ENCODE measurements at regions not wholly inside any gene's neighbourhood (a gene's known extent, or its start where the extent isn't known, plus 50 kb on each side); places are given as distances from the start of the nearest gene placed in this dataset.

DNA sequence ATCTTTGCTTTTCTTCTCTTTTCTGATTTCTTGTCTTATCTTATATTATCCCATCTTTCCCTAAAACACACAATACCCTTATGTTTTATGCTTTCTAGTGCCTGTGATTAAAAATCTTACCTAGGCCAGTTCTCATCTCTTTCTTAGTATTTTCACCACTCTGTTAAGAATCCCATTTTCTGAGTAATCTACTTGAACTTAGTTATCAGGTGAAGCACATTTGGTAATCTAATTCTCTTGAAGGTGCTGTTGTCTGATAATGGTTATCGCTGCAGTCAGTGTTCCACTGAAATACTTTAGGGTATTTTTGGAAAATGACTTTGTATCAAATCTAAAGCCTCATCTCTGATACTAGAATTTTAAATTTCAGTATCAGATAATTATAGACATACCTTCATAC lies 192.5 kb upstream of the MAN1A1 start (continued):
- TF ChIP-seq, protein P1, sequence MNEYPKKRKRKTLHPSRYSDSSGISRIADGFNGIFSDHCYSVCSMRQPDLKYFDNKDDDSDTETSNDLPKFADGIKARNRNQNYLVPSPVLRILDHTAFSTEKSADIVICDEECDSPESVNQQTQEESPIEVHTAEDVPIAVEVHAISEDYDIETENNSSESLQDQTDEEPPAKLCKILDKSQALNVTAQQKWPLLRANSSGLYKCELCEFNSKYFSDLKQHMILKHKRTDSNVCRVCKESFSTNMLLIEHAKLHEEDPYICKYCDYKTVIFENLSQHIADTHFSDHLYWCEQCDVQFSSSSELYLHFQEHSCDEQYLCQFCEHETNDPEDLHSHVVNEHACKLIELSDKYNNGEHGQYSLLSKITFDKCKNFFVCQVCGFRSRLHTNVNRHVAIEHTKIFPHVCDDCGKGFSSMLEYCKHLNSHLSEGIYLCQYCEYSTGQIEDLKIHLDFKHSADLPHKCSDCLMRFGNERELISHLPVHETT (CRISPR knock-in tag; conservative IDR thresholded peaks at IDR 0.05 in 1 of 2, IDR thresholded peaks at IDR 0.05 in 1 of 2), result peak in 1 of 2 experiments; percentile 81; a peak in 2 of 4 replicates
- no peak for TF ChIP-seq MIER1 (IDR thresholded peaks at IDR 0.05; ENCODE audit: low read depth)
- no peak for TF ChIP-seq SIN3A (IDR thresholded peaks at IDR 0.05; ENCODE audit: borderline replicate concordance in 2 of 2, control insufficient read depth in 1 of 2, low read depth in 2 of 2, low read length in 2 of 2)
- TF ChIP-seq PML (IDR thresholded peaks at IDR 0.05; ENCODE audit: low read length), result peak; percentile 99

- DNase-seq (ENCODE audit: extremely low read depth in 1 of 4, low spot score in 3 of 4), result no peak
- TF ChIP-seq NFYB (IDR thresholded peaks at IDR 0.05; ENCODE audit: extremely low read depth, insufficient read length) (no peak), ELF2 (CRISPR knock-in tag; IDR thresholded peaks at IDR 0.05) (no peak), KLF10 (CRISPR knock-in tag; IDR thresholded peaks at IDR 0.05) (no peak), HDAC2 (IDR thresholded peaks at IDR 0.05) (peak; percentile 53; the same call in 1 of the 2 replicates), PTRF (tag; IDR thresholded peaks at IDR 0.05) (no peak), TAL1 (IDR thresholded peaks at IDR 0.05) (peak; percentile 30; the same call in 1 of the 2 replicates), HDAC1 (IDR thresholded peaks at IDR 0.05) (peak in 1 of 2 experiments; percentile 62; a peak in 1 of 4 replicates), SRSF9 (IDR thresholded peaks at IDR 0.05; ENCODE audit: borderline replicate concordance, low read depth, low read length) (no peak), HMBOX1 (IDR thresholded peaks at IDR 0.05) (peak; percentile 18; the same call in 1 of the 2 replicates), CBFA2T3 (IDR thresholded peaks at IDR 0.05) (peak; percentile 50), SMARCA4 (IDR thresholded peaks at IDR 0.05) (no peak), ZNF644 (tag; IDR thresholded peaks at IDR 0.05; ENCODE audit: low read depth) (no peak), ARID1B (IDR thresholded peaks at IDR 0.05) (peak; percentile 10; the same call in 1 of the 2 replicates), PHF21A (IDR thresholded peaks at IDR 0.05; ENCODE audit: borderline replicate concordance, low read depth) (peak; percentile 91; the same call in 1 of the 2 replicates)
- TF ChIP-seq, protein P2, sequence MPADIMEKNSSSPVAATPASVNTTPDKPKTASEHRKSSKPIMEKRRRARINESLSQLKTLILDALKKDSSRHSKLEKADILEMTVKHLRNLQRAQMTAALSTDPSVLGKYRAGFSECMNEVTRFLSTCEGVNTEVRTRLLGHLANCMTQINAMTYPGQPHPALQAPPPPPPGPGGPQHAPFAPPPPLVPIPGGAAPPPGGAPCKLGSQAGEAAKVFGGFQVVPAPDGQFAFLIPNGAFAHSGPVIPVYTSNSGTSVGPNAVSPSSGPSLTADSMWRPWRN (IDR thresholded peaks at IDR 0.05; ENCODE audit: low read depth), result peak; percentile 40; the same call in 1 of the 2 replicates
Observed at GRCh38 chr6:119541132-119541905, 191.8 kb upstream of the MAN1A1 start.

More at GRCh38 chr6:119541132-119541905, 191.8 kb upstream of the MAN1A1 start:
- CTCF ChIA-PET (ENCODE audit: low intra/inter-chr PET ratio), result interaction anchor here (0.6 kb wide), 1 partner anchor 988 kb away, joined by 7 read pairs; no protein-coding TSS in a partner anchor
- Histone ChIP-seq H3K9me1 (ENCODE audit: control insufficient read depth, insufficient read depth, low read length) (no peaks in the 10 kb centered on the region), H2AFZ (ENCODE audit: low read depth, low read length) (no peak overlapping the region), H3K27ac (ENCODE audit: extremely low read depth, low read depth, low read length) (no peak overlapping the region), H3K36me3 (ENCODE audit: control insufficient read depth, insufficient read depth, low read length) (no peaks in the 10 kb centered on the region), H3K4me2 (ENCODE audit: insufficient read depth, low read length) (no peak overlapping the region), H3K9me3 (replicated peaks; ENCODE audit: control insufficient read depth, insufficient read depth, low read depth, low read length) (0 out of 2 replicates have a peak, but pooled peaks cover 8% of the 10 kb centered on the region), H3K27me3 (ENCODE audit: control insufficient read depth in 2 of 2, insufficient read depth in 2 of 2, low read length in 2 of 2) (no peaks in the 10 kb centered on the region), H3K79me2 (ENCODE audit: control insufficient read depth, insufficient read depth, low read length) (no peaks in the 10 kb centered on the region), H3K9ac (ENCODE audit: insufficient read depth in 1 of 2, low read depth in 2 of 2, low read length in 2 of 2) (no peak overlapping the region), H3K4me1 (replicated peaks in 1 of 2; ENCODE audit: control insufficient read depth in 2 of 2, insufficient read depth in 2 of 2, low read length in 2 of 2) (peaks cover 3 to 22% of the 10 kb centered on the region in 2 experiments; a peak in 4 of 5 replicates), H3K4me3 (no peak overlapping the region), H4K20me1 (replicated peaks; ENCODE audit: control insufficient read depth, insufficient read depth, low read length) (no peaks in the 10 kb centered on the region)
- 31% methylated on average over 3 of the region's 3 CpGs for WGBS (ENCODE audit: insufficient coverage, low coverage, missing lambda C conversion rate)
- no TSS peak for BruUV-seq (replicated peaks)
- POLR2A ChIA-PET, result no interaction called here
- in situ Hi-C loops (cut with MboI), result no loop called here
- FAIRE-seq (no peak), ATAC-seq (0 out of 3 replicates have a peak, but pooled peaks have one; percentile 12)
- intact Hi-C loops (cut with micrococcal nuclease), result loop anchor here (5.0 kb wide), 2 partner anchors 59 to 394 kb away; no protein-coding TSS in a partner anchor
